GM21529 (cell line): ENCODE measurements at regions not wholly inside any gene's neighbourhood (a gene's known extent, or its start where the extent isn't known, plus 50 kb on each side); places are given as distances from the start of the nearest gene placed in this dataset.

Source experiments
- ATAC-seq: cut with Tn5 transposase; IDR thresholded peaks from one replicate; pipeline ENCODE4 v1.9.1; 2021; ENCODE audit not compliant: unreplicated experiment

DNA sequence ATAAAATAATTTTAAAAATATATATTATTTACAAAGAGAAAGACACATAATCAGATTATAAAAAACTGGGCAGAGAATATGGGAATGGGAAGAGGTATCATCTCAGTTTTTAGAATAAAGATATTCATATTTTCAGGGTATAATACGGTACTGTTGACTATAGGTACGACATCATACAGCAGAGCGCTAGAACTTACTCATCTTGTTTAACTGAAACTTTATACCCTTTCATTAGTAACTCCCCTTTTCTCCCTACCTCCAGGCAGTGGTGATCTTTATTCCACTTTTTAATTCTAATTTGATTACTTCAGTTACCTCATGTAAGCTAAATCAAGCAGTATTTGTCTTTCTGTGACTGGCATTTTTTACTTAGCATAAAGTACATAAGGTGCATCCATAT lies 742.1 kb downstream of the MTRR start:
- no peak for ATAC-seq

DNA sequence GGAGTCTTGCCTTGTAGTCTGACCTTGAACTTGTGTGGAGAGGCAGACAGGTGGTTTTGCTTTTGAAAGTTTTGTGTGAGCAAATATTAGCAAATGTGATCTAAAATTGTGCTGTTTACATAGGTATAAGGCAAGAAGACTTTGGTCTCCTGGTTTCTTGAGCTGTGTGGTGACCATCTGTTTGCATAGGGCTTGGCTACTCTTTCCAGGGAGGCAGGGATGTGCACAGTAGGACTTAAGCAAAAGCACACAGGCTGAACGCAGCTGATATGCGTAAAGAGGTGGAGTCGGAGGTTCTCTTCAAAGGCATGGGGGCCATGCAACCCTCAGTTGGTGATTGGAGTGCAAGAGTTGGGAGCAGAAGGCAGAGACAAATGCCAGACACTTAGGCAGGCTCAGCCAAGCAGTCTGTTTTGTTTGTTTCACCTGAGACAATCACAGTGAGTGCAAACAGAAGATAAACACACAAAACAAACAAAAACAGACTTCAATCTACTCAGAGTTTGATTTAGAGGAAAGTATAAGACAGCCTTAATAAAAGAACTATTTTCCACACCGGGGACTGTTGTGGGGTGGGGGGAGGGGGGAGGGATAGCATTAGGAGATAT lies 744.2 kb downstream of the MTRR start:
- no peak for ATAC-seq

DNA sequence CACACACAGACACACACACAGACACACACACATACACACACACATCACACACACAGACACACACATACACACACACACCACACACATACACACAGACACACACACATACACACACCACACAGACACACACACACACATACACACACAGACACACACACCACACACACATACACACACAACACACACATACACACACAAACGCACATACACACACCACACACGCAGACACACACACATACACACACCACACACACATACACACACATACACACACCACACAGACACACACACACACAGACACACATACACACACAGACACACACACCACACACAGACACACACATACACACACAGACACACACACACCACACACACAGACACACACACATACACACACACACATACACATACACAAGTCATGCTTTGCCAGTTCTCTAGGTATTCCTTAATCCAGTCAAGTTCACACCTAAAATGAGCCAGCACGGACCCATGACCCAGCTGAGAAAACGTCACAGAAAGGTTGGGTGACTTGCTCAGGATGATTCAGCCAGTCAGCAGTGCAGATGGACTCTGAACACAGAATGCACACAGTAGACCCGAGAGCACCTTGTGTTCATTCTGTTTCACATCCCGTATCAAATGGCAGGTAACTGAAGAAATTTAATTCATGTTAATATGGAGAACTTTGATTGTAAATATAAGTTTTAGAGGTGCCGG lies 746.4 kb downstream of the MTRR start:
- ATAC-seq, result no peak

DNA sequence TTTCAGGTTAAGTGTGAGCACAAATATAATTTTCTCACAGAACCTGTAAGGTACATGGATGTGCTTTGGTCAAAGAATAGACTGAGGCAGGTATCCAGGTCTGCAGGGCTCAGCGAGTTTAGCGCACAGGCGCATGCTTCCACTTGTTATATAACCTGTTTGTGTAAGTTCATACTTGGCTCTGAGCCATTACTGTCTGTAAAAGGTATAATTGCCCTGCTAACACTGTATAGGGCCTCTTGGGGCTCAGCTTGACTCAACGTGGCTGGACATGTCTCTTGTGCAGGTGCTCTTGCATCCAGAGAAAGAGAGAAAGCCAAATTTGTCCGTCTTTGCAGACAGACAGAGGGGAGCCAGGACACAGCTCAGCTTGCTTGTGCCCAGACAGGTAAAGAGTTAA lies 759.6 kb downstream of the MTRR start:
- ATAC-seq, result no peak

DNA sequence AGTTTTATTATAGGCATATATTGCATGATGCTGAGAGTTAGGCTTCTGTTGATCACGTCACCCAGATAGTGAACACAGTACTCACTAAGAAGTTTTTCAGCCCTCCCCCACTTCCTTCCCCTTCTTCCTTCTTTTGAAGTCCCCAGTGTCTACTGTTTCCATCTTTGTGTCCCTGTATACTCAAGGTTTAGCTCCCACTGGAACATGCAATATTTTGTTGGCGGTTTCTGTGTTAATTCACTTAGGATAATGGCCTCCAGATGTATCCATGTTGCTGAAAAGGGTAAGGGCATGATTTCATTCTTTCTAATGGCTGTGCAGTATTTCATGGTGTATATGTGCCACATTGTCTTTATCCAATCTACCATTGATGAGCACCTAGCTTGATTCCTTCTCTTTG lies 764.3 kb downstream of the MTRR start:
- no peak for ATAC-seq

DNA sequence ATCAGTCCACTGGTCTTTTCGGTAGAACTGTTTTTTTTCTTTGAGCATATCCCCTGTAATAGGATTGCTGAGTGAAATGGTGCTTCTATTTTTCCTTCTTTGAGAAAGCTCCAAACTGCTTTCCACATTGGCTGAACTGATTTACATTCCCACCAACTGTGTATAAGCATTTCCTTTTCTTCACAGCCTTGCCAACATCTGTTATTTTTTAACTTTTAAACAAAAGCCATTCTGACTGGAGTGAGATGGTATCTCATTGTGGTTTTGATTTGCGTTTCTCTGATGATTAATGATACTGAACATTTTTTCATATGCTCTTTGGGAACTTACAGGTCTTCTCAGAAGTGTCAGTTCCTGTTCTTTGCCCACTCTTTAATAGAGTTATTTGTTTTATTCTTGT lies 764.7 kb downstream of the MTRR start:
- no peak for ATAC-seq

DNA sequence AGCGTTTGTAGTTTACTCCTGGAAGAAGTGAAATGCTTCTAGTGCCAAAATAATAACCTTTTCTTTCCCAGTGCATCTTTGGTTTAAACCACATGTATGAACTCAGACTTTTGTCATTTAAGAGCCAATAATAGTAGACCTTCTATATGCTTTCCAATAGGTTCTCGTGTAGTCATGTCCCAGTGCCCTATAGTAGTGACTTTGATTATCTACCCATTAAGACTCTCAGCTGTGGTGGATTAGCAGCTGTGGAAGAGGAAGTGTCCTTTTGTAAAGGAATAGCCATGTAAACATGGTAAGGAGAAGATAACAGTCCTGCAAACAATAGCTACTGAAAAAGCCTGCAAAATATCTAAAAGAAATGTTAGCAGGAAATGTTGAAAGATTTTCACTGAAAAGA lies 765.3 kb downstream of the MTRR start:
- ATAC-seq, result no peak

- no peak for ATAC-seq
These were observed 773.0 kb downstream of the MTRR start for GRCh38 chr5:8641786-8642505.

- no peak for ATAC-seq
These were observed 775.4 kb downstream of the MTRR start for GRCh38 chr5:8644377-8644776.

DNA sequence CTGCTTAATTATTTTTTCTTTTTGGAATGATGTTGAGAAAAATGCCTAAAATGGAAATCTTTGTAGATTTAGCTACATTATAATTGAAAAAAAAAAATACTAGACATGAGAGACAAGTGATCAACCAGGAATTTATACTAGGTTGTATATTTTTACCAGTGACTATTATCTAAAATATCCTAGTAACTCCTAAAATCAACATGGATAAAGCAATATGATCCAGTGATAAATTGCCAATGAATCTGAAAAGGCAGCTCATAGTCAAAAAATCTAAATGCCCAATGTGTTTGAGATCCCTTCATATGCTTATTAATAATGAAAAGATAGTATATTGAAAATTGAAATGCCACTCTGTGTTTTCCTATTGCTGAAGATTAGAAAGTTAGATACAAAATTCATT lies 778.2 kb downstream of the MTRR start:
- ATAC-seq, result no peak

- no peak for ATAC-seq
These were observed 781.2 kb downstream of the MTRR start for GRCh38 chr5:8650186-8650585.

- no peak for ATAC-seq
These were observed 791.4 kb downstream of the MTRR start for GRCh38 chr5:8660133-8660893.

GRCh38 chr5:8663374-8663773 lies 794.4 kb downstream of the MTRR start:
- ATAC-seq, result no peak

GRCh38 chr5:8675182-8675581 lies 806.2 kb downstream of the MTRR start:
- ATAC-seq, result no peak

GRCh38 chr5:8676695-8677094 lies 807.7 kb downstream of the MTRR start:
- no peak for ATAC-seq

DNA sequence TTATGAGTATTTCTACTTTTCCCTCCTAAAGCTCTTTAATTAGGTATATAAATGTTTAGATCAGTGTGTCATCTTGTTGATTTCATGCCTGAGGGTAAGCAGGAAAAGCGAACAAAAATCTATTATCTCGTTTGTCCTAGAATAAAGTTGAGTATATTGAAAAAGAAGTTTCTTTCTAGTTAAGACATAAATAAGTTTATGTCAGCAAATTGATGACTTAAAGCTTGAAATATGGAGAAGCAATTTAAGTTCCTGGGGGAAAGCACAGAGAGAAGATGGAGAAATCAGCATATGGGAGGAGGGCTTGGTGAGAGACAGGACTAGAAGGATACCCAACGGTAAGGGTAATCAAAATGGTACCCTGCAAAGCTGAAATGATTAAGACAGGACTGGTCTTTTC lies 813.4 kb downstream of the MTRR start:
- ATAC-seq, result no peak

DNA sequence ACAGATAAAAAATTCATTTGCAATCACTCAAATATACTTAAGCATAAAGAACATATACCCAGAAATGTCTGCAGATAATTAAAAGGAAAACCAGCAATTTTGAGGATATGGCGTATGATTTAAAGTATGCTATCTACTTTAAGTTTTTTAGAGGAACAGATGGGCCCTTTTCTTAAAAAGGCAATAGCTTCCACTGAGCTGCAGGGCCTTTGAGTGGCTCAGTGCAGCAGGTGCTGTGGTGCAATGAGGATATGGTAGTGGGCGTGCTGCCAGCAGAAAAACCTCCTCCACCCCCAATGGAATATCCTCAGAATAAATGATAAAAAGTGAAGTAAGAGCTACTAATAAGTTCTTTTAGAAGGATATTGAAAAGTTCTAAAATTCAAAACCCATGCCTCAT lies 814.5 kb downstream of the MTRR start:
- no peak for ATAC-seq

DNA sequence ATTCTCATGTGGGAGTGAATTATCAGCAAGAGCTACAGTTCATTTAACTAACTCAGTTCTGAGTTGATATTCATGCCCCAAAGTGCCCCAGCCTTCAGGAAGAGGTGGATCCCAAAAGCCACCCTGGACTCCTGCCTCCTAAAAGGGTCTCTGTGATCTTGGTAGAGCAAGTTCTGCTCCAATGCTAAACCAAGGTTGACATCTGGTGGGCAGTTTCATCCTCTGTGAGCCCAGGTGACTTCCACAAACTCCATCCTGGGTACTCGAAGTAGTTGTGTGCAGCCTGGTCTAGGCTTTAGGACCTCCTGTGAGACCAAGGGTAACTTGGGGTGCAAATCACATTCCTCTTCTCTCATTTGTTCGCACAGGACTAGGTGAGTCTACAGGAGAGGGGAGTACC lies 816.8 kb downstream of the MTRR start:
- ATAC-seq, result no peak

GRCh38 chr5:8686707-8687106 lies 817.8 kb downstream of the MTRR start:
- ATAC-seq, result no peak

DNA sequence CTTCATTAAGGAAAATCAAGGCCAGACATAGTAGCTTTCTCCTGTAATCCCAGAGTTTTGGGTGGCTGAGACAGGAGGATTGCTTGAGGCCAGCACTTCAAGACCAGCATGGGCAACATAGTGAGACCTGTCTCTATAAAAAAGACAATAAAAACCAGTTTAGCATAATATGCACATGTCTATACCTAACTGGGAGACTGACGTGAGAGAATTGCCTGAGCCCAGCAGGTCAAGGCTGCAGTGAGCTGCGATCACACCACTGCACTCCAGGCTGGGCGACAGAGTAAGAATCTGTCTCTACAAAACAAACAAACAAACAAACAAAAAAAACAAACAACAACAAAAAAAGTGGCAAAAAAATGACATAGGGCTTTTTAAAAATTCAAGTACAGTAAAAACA lies 820.8 kb downstream of the MTRR start:
- ATAC-seq, result no peak

DNA sequence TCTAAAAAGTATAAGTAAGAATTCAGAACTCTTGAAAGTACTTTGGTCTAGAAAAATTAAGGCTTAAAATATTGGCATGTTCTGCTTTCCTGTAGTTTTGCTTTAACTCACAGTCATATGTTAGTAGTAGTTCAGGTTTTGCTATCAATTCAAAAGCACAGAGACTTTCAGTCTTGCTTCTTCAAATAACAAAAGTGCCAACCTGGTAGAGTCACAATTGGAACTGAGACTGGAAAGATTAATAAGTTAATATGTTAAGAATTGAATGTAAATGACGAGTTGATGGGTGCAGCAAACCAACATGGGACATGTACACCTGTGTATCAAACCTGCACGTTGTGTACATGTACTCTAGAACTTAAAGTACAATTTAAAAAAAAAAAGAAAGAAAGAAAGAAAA lies 822.3 kb downstream of the MTRR start:
- ATAC-seq, result no peak
